OCI-LY7 (cell line): ENCODE measurements at regions not wholly inside any gene's neighbourhood (a gene's known extent, or its start where the extent isn't known, plus 50 kb on each side); places are given as distances from the start of the nearest gene placed in this dataset.

Source experiments
- BruUV-seq: library from RNA; stranded (reverse); fragments of 400-500 nt; replicated peaks from 2 replicates; lab custom pipeline; 2021; lab: Mats Ljungman, UMichigan
- CTCF ChIA-PET: fragments of 300-600 bp; sonication (Branson Sonifier 250); formaldehyde crosslinking; loops from one replicate; lab custom pipeline; 2022; ENCODE audit warnings: antibody characterized with exemption; ENCODE audit not compliant: unreplicated experiment; lab: Charles Lee
- POLR2A ChIA-PET: fragments of 300-600 bp; sonication (Branson Sonifier 250); formaldehyde crosslinking; loops from one replicate; lab custom pipeline; 2022; ENCODE audit warnings: antibody characterized with exemption; lab: Charles Lee
- DNase-seq: peaks from one replicate; pipeline ENCODE4 v3.0.0-alpha.2; 2015; ENCODE audit warnings: low spot score
- H2AFZ ChIP-seq: fragments of 200-600 bp; sonication (generic), shearing (Covaris generic); 2 replicates; pipeline ENCODE4 v1.6.1; 2014; ENCODE audit warnings: mild to moderate bottlenecking, antibody characterized with exemption, low read length, moderate library complexity
- H3K27ac ChIP-seq: fragments of 200-600 bp; sonication (generic); 2 replicates; pipeline ENCODE4 v1.5.1; 2014; ENCODE audit warnings: mixed run types, low read depth, mild to moderate bottlenecking, moderate library complexity, low read length, inconsistent platforms; ENCODE audit not compliant: poor library complexity, severe bottlenecking
- H3K36me3 ChIP-seq: fragments of 200-600 bp; sonication (generic); 2 replicates; pipeline ENCODE4 v1.6.1; 2014; ENCODE audit warnings: mild to moderate bottlenecking, antibody characterized with exemption, low read length, moderate library complexity, mixed read lengths; ENCODE audit not compliant: insufficient read depth
- H3K4me1 ChIP-seq: fragments of 200-600 bp; sonication (generic); 2 replicates; pipeline ENCODE4 v1.5.1; 2014; ENCODE audit warnings: mild to moderate bottlenecking, low read length; ENCODE audit not compliant: insufficient read depth, poor library complexity, severe bottlenecking
- H3K4me2 ChIP-seq: fragments of 200-600 bp; sonication (generic); 2 replicates; pipeline ENCODE4 v1.6.1; 2014; ENCODE audit warnings: mild to moderate bottlenecking, low read length
- H3K4me3 ChIP-seq: fragments of 200-600 bp; sonication (generic); 2 replicates; pipeline ENCODE4 v1.5.1; 2014; ENCODE audit warnings: mild to moderate bottlenecking, low read depth, low read length; ENCODE audit not compliant: poor library complexity, severe bottlenecking
- H3K79me2 ChIP-seq: fragments of 200-600 bp; sonication (generic); 2 replicates; pipeline ENCODE4 v1.6.1; 2016; ENCODE audit warnings: low read depth, mild to moderate bottlenecking, low read length, moderate library complexity, mixed read lengths; ENCODE audit not compliant: insufficient read depth
- H3K9me2 ChIP-seq: fragments of 200-600 bp; sonication (generic); 2 replicates; pipeline ENCODE4 v1.6.1; 2016; ENCODE audit warnings: mild to moderate bottlenecking, low read length, mixed read lengths; ENCODE audit not compliant: insufficient read depth
- H3K9me3 ChIP-seq: fragments of 200-600 bp; sonication (generic); 2 replicates; pipeline ENCODE4 v1.6.1; 2014; ENCODE audit warnings: mild to moderate bottlenecking, mixed run types, low read length, mixed read lengths
- H4K20me1 ChIP-seq: fragments of 200-600 bp; sonication (generic); 2 replicates; pipeline ENCODE4 v1.6.1; 2014; ENCODE audit warnings: mild to moderate bottlenecking, antibody characterized with exemption, low read length, moderate library complexity, mixed read lengths; ENCODE audit not compliant: insufficient read depth
- CTCF ChIP-seq: fragments of 200-600 bp; sonication (generic); conservative IDR thresholded peaks from 2 replicates; pipeline ENCODE4 v1.5.1; 2014; ENCODE audit warnings: mild to moderate bottlenecking, antibody characterized with exemption, low read length, moderate library complexity, mixed read lengths
- EZH2phosphoT487 ChIP-seq: fragments of 200-600 bp; sonication (generic); IDR thresholded peaks from 2 replicates; pipeline ENCODE4 v1.6.1; 2018; ENCODE audit warnings: low read depth, borderline replicate concordance, mild to moderate bottlenecking, mixed run types, antibody characterized with exemption, low read length, moderate library complexity, mixed read lengths
- intact Hi-C: fragments of 100-400 bp; cut with micrococcal nuclease; formaldehyde crosslinking; loops from one replicate; pipeline ENCODE4 v1.10.0; 2022; ENCODE audit not compliant: unreplicated experiment

DNA sequence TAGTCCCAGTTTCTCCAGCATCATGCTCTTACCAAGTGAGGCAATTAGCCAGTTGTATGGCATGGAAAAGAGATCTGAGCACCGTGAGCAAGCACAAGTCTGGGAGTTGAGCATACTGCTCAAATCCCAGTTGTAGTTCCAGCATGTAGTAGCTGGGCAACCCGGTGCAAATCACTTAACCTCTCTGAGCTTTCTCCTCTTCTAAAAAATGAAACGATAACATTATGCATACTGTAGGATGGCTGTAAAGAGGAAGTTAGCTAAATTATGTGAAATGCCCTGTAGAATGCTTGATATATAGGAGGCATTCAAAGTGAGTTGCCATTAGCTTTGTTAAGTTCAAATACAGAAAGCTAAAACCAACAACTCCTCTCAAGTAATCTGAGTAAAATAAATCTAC, 164.0 kb upstream of the ZEB2 start:
- Histone ChIP-seq H3K4me3 (peak overlapping the region; percentile 1), H3K36me3 (no peaks in the 10 kb centered on the region), H2AFZ (peak overlapping the region; percentile 92), H3K79me2 (no peaks in the 10 kb centered on the region), H3K9me2 (no peaks in the 10 kb centered on the region), H3K27ac (no peak overlapping the region), H3K9me3 (no peaks in the 10 kb centered on the region), H3K4me2 (peak overlapping the region; percentile 53), H4K20me1 (no peaks in the 10 kb centered on the region), H3K4me1 (peaks cover 85% of the 10 kb centered on the region)
- intact Hi-C loops = no loop called here
- DNase-seq = no peak
- no TSS peak for BruUV-seq
- TF ChIP-seq EZH2phosphoT487 (no peak), CTCF (no peak)
- CTCF ChIA-PET = no interaction called here
- POLR2A ChIA-PET = interaction anchor here (0.6 to 7.3 kb wide), 5 partner anchors 15 to 502 kb away, joined by 3 to 80 read pairs (median 3); no protein-coding TSS in a partner anchor

GRCh38 chr2:144683107-144683753, 163.3 kb upstream of the ZEB2 start:
- peaks cover 85% of the 10 kb centered on the region for H3K4me1 ChIP-seq
- H4K20me1 ChIP-seq = no peaks in the 10 kb centered on the region
- ChIA-PET CTCF (no interaction called here), POLR2A (interaction anchor here (0.6 to 7.3 kb wide), 5 partner anchors 15 to 352 kb away, joined by 3 to 80 read pairs (median 3); no protein-coding TSS in a partner anchor)
- BruUV-seq = no TSS peak
- H3K9me3 ChIP-seq = no peaks in the 10 kb centered on the region
- DNase-seq = no peak
- TF ChIP-seq EZH2phosphoT487 (no peak), CTCF (no peak)
- no peaks in the 10 kb centered on the region for H3K36me3 ChIP-seq
- peak overlapping the region; percentile 53 for H3K4me2 ChIP-seq
- no peaks in the 10 kb centered on the region for H3K79me2 ChIP-seq
- no peaks in the 10 kb centered on the region for H3K9me2 ChIP-seq
- H3K27ac ChIP-seq = peak overlapping the region; percentile 21
- peak overlapping the region; percentile 92 for H2AFZ ChIP-seq
- intact Hi-C loops = no loop called here
- peak overlapping the region; percentile 1 for H3K4me3 ChIP-seq

GRCh38 chr2:144682248-144682647, 162.3 kb upstream of the ZEB2 start:
- no TSS peak for BruUV-seq
- no peaks in the 10 kb centered on the region for H3K79me2 ChIP-seq
- intact Hi-C loops = no loop called here
- no peaks in the 10 kb centered on the region for H3K9me3 ChIP-seq
- H3K27ac ChIP-seq = no peak overlapping the region
- peak overlapping the region; percentile 53; the same call in 1 of the 2 replicates for H3K4me2 ChIP-seq
- peaks cover 86% of the 10 kb centered on the region for H3K4me1 ChIP-seq
- CTCF ChIA-PET = interaction anchor here (1.2 kb wide), 1 partner anchor 12 kb away, joined by 3 read pairs; no protein-coding TSS in a partner anchor
- no peaks in the 10 kb centered on the region for H3K9me2 ChIP-seq
- TF ChIP-seq CTCF = no peak
- no peak for TF ChIP-seq EZH2phosphoT487
- H2AFZ ChIP-seq = peak overlapping the region; percentile 92; the same call in 1 of the 2 replicates
- H4K20me1 ChIP-seq = no peaks in the 10 kb centered on the region
- no peaks in the 10 kb centered on the region for H3K36me3 ChIP-seq
- no peak overlapping the region for H3K4me3 ChIP-seq
- POLR2A ChIA-PET = interaction anchor here (0.6 to 7.3 kb wide), 8 partner anchors 11 to 556 kb away, joined by 3 to 80 read pairs (median 4); no protein-coding TSS in a partner anchor
- DNase-seq = no peak
